ENCODE measurements at regions not wholly inside any gene's neighbourhood (a gene's known extent, or its start where the extent isn't known, plus 50 kb on each side); places are given as distances from the start of the nearest gene placed in this dataset.

GRCh38 chr20:11780765-11781369 is 136.8 kb upstream of the BTBD3 start:
- no peak for TF ChIP-seq CTCF (IDR thresholded peaks at IDR 0.05)
- TF ChIP-seq POLR2A (IDR thresholded peaks at IDR 0.05; ENCODE audit: low read depth) = no peak
- no peak for TF ChIP-seq POLR2AphosphoS5 (IDR thresholded peaks at IDR 0.05)
